AG09319 (cell line): ENCODE measurements at regions not wholly inside any gene's neighbourhood (a gene's known extent, or its start where the extent isn't known, plus 50 kb on each side); places are given as distances from the start of the nearest gene placed in this dataset.

Experiments
- DNase-seq: peaks from one replicate; pipeline ENCODE4 v3.0.0-alpha.2; 2010; ENCODE audit warnings: low read depth; ENCODE audit errors: extremely low read depth
- TF ChIP-seq, protein P1 (sequence below): IDR thresholded peaks from 2 replicates; pipeline ENCODE4 v1.5.1; 2011; ENCODE audit warnings: low read depth, mild to moderate bottlenecking, inconsistent platforms, low read length, moderate library complexity

DNA sequence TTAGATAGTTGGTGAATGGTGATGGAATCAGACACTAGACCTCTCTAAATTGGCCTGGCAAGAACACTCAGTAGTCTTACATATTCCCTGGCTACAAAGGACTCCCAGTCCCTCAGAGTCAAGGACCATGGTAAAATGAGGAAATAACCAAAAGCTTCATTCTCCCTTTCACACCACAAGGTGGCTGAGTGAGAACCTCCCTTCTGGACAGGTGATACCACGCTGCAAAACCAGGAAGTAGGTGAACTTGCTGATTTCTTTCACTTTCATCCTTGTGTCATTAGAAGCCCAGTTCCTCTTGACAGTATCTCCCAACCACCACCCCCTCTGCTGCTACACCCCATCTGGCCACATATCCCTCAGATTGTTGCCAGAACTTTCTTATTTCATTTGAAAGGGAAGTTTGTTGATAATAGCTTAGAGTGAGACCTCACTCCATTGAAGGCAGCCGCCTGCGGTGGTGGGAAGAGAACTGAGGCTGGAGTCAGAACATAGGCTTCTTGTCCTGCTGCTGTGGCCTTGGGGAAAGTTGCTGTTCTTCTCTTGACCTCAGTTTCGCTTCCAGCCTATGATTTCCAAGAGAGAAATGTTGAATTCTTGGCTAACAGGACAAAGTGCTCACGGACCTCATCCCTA is 290.6 kb upstream of the CCL2 start:
- no peak for DNase-seq
- TF ChIP-seq, protein P1, sequence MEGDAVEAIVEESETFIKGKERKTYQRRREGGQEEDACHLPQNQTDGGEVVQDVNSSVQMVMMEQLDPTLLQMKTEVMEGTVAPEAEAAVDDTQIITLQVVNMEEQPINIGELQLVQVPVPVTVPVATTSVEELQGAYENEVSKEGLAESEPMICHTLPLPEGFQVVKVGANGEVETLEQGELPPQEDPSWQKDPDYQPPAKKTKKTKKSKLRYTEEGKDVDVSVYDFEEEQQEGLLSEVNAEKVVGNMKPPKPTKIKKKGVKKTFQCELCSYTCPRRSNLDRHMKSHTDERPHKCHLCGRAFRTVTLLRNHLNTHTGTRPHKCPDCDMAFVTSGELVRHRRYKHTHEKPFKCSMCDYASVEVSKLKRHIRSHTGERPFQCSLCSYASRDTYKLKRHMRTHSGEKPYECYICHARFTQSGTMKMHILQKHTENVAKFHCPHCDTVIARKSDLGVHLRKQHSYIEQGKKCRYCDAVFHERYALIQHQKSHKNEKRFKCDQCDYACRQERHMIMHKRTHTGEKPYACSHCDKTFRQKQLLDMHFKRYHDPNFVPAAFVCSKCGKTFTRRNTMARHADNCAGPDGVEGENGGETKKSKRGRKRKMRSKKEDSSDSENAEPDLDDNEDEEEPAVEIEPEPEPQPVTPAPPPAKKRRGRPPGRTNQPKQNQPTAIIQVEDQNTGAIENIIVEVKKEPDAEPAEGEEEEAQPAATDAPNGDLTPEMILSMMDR: no peak

GRCh38 chr17:33966410-33967059 is 288.6 kb upstream of the CCL2 start:
- no peak for DNase-seq
- TF ChIP-seq, protein P1: no peak

GRCh38 chr17:33967608-33968349 is 287.3 kb upstream of the CCL2 start:
- TF ChIP-seq, protein P1: no peak
- DNase-seq: no peak

- TF ChIP-seq, protein P1: no peak
- no peak for DNase-seq
Measured at GRCh38 chr17:33968350-33969044, 286.6 kb upstream of the CCL2 start.

DNA sequence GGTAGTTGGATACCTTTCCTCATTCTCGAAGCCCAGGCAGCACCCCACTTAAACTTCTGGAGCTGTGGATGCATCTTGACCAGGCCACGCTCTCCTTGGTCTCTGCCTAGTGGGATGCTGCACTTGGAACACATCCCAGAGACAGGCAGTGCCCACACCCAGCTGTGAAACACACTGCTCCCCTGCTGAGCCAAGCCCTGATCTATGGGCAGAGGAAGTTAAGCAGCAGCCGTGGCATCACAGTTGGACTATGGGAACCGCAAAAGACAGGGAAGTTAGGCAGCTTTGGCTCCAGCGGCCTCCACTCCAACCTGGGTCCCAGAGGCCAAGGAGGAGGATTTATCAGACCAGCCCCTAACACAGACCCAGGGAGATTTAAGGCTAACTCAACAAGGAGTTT is 284.8 kb upstream of the CCL2 start:
- TF ChIP-seq, protein P1: no peak
- no peak for DNase-seq

DNA sequence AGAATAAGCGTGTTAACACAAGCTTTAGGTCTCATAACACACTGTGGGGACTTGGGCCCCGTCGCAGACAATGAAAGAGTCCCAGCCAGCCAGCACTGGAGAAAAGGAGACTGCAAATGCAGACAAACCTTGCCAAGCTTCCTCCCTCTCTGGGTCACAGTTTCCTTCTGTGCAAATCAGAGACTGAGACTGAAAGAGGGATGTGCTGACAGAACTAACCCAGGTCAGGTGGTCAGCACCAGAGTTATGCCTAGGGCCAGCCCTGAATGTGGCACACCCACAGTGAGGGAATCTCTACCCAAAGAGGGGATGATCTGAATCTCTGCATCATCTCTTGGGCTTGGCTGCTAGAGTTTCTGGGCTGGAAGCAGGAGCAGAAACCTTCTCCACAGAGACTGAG is 282.3 kb upstream of the CCL2 start:
- TF ChIP-seq, protein P1: no peak
- DNase-seq: no peak
